ENCODE measurements at regions not wholly inside any gene's neighbourhood (a gene's known extent, or its start where the extent isn't known, plus 50 kb on each side); places are given as distances from the start of the nearest gene placed in this dataset.
"Not testable (repeated sequence)": the region's sequence is repeated elsewhere in the genome, so short reads cannot be mapped to it uniquely, and the experiment has no call there.

- H3K4me2 ChIP-seq, result no peak overlapping the region
These were observed 230.7 kb upstream of the DUSP10 start for GRCh38 chr1:221972276-221973235.

GRCh38 chr1:221971035-221971434, 229.1 kb upstream of the DUSP10 start:
- not testable (repeated sequence) for H3K27ac ChIP-seq, H4K20me1 ChIP-seq, H3K36me3 ChIP-seq, H3K4me1 ChIP-seq, H3K9ac ChIP-seq, H3K4me2 ChIP-seq, H3K9me3 ChIP-seq, H3K27me3 ChIP-seq, H3K4me3 ChIP-seq

More at GRCh38 chr1:221972276-221973235, 230.7 kb upstream of the DUSP10 start:
- no peaks in the 10 kb centered on the region for H3K4me1 ChIP-seq
- no peak overlapping the region for H3K27ac ChIP-seq
- no peaks in the 10 kb centered on the region for H4K20me1 ChIP-seq
- H3K9ac ChIP-seq, result no peak overlapping the region
- H3K27me3 ChIP-seq, result no peaks in the 10 kb centered on the region
- no peaks in the 10 kb centered on the region for H3K36me3 ChIP-seq
- TF ChIP-seq Cebpa-rat (IDR thresholded peaks at IDR 0.05), result no peak
- H3K9me3 ChIP-seq, result no peaks in the 10 kb centered on the region
- no peak overlapping the region for H3K4me3 ChIP-seq

- not testable (repeated sequence) for H3K9me3 ChIP-seq, H4K20me1 ChIP-seq, H3K27ac ChIP-seq, H3K4me1 ChIP-seq, H3K4me3 ChIP-seq, H3K36me3 ChIP-seq, H3K27me3 ChIP-seq, H3K9ac ChIP-seq, H3K4me2 ChIP-seq
These were observed 227.5 kb upstream of the DUSP10 start for GRCh38 chr1:221969298-221969858.

GRCh38 chr1:221967538-221967937, 225.6 kb upstream of the DUSP10 start:
- H3K9me3 ChIP-seq, H3K4me3 ChIP-seq, H3K4me2 ChIP-seq, H3K27me3 ChIP-seq, H4K20me1 ChIP-seq, H3K9ac ChIP-seq, H3K36me3 ChIP-seq, H3K27ac ChIP-seq: not testable (repeated sequence)
- 0 out of 2 replicates have a peak, but pooled peaks cover 12% of the 10 kb centered on the region for H3K4me1 ChIP-seq

- not testable (repeated sequence) for H3K4me3 ChIP-seq, H3K4me2 ChIP-seq
These were observed 225.0 kb upstream of the DUSP10 start for GRCh38 chr1:221966888-221967287.

GRCh38 chr1:221965891-221966290, 224.0 kb upstream of the DUSP10 start:
- not testable (repeated sequence) for H3K4me3 ChIP-seq

More at GRCh38 chr1:221966888-221967287, 225.0 kb upstream of the DUSP10 start:
- H4K20me1 ChIP-seq, H3K36me3 ChIP-seq, H3K27me3 ChIP-seq, H3K9ac ChIP-seq, H3K9me3 ChIP-seq, H3K27ac ChIP-seq: not testable (repeated sequence)
- H3K4me1 ChIP-seq, result peaks cover 18% of the 10 kb centered on the region

GRCh38 chr1:221965252-221965651, 223.4 kb upstream of the DUSP10 start:
- H3K36me3 ChIP-seq, result no peaks in the 10 kb centered on the region
- H3K27me3 ChIP-seq, result no peaks in the 10 kb centered on the region
- H3K4me3 ChIP-seq, result no peak overlapping the region
- H3K27ac ChIP-seq, result no peak overlapping the region
- H3K4me2 ChIP-seq, result no peak overlapping the region
- no peaks in the 10 kb centered on the region for H4K20me1 ChIP-seq
- peaks cover 32% of the 10 kb centered on the region for H3K4me1 ChIP-seq
- no peaks in the 10 kb centered on the region for H3K9me3 ChIP-seq
- H3K9ac ChIP-seq, result no peak overlapping the region
- no peak for TF ChIP-seq Cebpa-rat (IDR thresholded peaks at IDR 0.05)

More at GRCh38 chr1:221965891-221966290, 224.0 kb upstream of the DUSP10 start:
- not testable (repeated sequence) for H3K9ac ChIP-seq, H3K27me3 ChIP-seq, H3K9me3 ChIP-seq, H4K20me1 ChIP-seq, H3K4me2 ChIP-seq, H3K27ac ChIP-seq, H3K36me3 ChIP-seq
- H3K4me1 ChIP-seq, result peaks cover 28% of the 10 kb centered on the region

GRCh38 chr1:221963742-221964141, 221.9 kb upstream of the DUSP10 start:
- TF ChIP-seq Cebpa-rat (IDR thresholded peaks at IDR 0.05), result no peak
- H3K9ac ChIP-seq, result no peak overlapping the region
- H3K4me1 ChIP-seq, result peaks cover 32% of the 10 kb centered on the region
- H3K4me3 ChIP-seq, result no peak overlapping the region
- H3K27ac ChIP-seq, result no peak overlapping the region
- H4K20me1 ChIP-seq, result no peaks in the 10 kb centered on the region
- H3K36me3 ChIP-seq, result no peaks in the 10 kb centered on the region
- no peaks in the 10 kb centered on the region for H3K27me3 ChIP-seq
- 0 out of 2 replicates have a peak overlapping the region, but pooled peaks have one; percentile 19 for H3K4me2 ChIP-seq
- H3K9me3 ChIP-seq, result no peaks in the 10 kb centered on the region

- no peak overlapping the region for H3K9ac ChIP-seq
- H3K4me1 ChIP-seq, result peaks cover 40% of the 10 kb centered on the region
- no peaks in the 10 kb centered on the region for H3K9me3 ChIP-seq
- no peaks in the 10 kb centered on the region for H3K36me3 ChIP-seq
- H4K20me1 ChIP-seq, result no peaks in the 10 kb centered on the region
- H3K27me3 ChIP-seq, result no peaks in the 10 kb centered on the region
- H3K4me3 ChIP-seq, result no peak overlapping the region
- no peak for TF ChIP-seq Cebpa-rat (IDR thresholded peaks at IDR 0.05)
- no peak overlapping the region for H3K27ac ChIP-seq
- H3K4me2 ChIP-seq, result no peak overlapping the region; the same call in 1 of the 2 replicates
These were observed 220.5 kb upstream of the DUSP10 start for GRCh38 chr1:221962385-221962784.

- no peaks in the 10 kb centered on the region for H3K36me3 ChIP-seq
- H3K4me2 ChIP-seq, result peak overlapping the region; percentile 59
- no peak for TF ChIP-seq Cebpa-rat (IDR thresholded peaks at IDR 0.05)
- H3K27me3 ChIP-seq, result no peaks in the 10 kb centered on the region
- H3K9me3 ChIP-seq, result no peaks in the 10 kb centered on the region
- no peak overlapping the region for H3K9ac ChIP-seq
- no peaks in the 10 kb centered on the region for H4K20me1 ChIP-seq
- H3K27ac ChIP-seq, result no peak overlapping the region; the same call in 1 of the 2 replicates
- H3K4me3 ChIP-seq, result no peak overlapping the region
- H3K4me1 ChIP-seq, result peaks cover 40% of the 10 kb centered on the region
These were observed 219.8 kb upstream of the DUSP10 start for GRCh38 chr1:221961532-221962292.

GRCh38 chr1:221958161-221958562, 216.3 kb upstream of the DUSP10 start:
- not testable (repeated sequence) for H3K27ac ChIP-seq, H3K27me3 ChIP-seq, H4K20me1 ChIP-seq, H3K9me3 ChIP-seq, H3K4me2 ChIP-seq, H3K9ac ChIP-seq, H3K36me3 ChIP-seq, H3K4me3 ChIP-seq
- H3K4me1 ChIP-seq, result peaks cover 33% of the 10 kb centered on the region

GRCh38 chr1:221957350-221957749, 215.5 kb upstream of the DUSP10 start:
- H3K27me3 ChIP-seq, H3K9ac ChIP-seq, H3K27ac ChIP-seq, H4K20me1 ChIP-seq, H3K36me3 ChIP-seq, H3K4me2 ChIP-seq, H3K9me3 ChIP-seq, H3K4me3 ChIP-seq: not testable (repeated sequence)
- H3K4me1 ChIP-seq, result peaks cover 27% of the 10 kb centered on the region

Data from BLaER1 (cell line).